H1 (cell line): ENCODE measurements at regions not wholly inside any gene's neighbourhood (a gene's known extent, or its start where the extent isn't known, plus 50 kb on each side); places are given as distances from the start of the nearest gene placed in this dataset.

ENCODE experiments used
- CEBPB ChIP-seq: IDR thresholded peaks from 2 replicates; pipeline ENCODE4 v1.6.1; 2012; ENCODE audit warnings: low read depth, low read length
- MAFK ChIP-seq: IDR thresholded peaks from 2 replicates; pipeline ENCODE4 v1.6.1; 2012; ENCODE audit warnings: low read depth, mild to moderate bottlenecking, improper control_type of control experiment, low read length
- RBBP5 ChIP-seq: IDR thresholded peaks from 2 replicates; pipeline ENCODE4 v1.7.1; 2012; ENCODE audit warnings: low read depth, mild to moderate bottlenecking, inconsistent platforms, low read length, moderate library complexity, borderline replicate concordance
- YY1 ChIP-seq: IDR thresholded peaks from 2 replicates; pipeline ENCODE4 v1.6.1; 2011; ENCODE audit warnings: low read depth, mild to moderate bottlenecking, low read length

- TF ChIP-seq YY1 (no peak), CEBPB (no peak), RBBP5 (no peak), MAFK (no peak)
- TF ChIP-seq, all 59 proteins: peak for 0
Observed at GRCh38 chr2:12436483-12436882, 280.3 kb upstream of the TRIB2 start (continued).
